Dedifferentiated amniotic fluid mesenchymal stem cell (primary cell): ENCODE measurements at regions not wholly inside any gene's neighbourhood (a gene's known extent, or its start where the extent isn't known, plus 50 kb on each side); places are given as distances from the start of the nearest gene placed in this dataset.
"Not testable (repeated sequence)": the region's sequence is repeated elsewhere in the genome, so short reads cannot be mapped to it uniquely, and the experiment has no call there.

Experiments used
- DNase-seq: peaks from one replicate; pipeline ENCODE4 v3.0.0-alpha.2; 2016; ENCODE audit errors: extremely low spot score

- no peak for DNase-seq
Measured at GRCh38 chr6:71720705-71721104, 165.6 kb upstream of the RIMS1 start.

GRCh38 chr6:71721642-71722041 lies 164.7 kb upstream of the RIMS1 start:
- no peak for DNase-seq

- no peak for DNase-seq
Measured at GRCh38 chr6:71722736-71723135, 163.6 kb upstream of the RIMS1 start.

GRCh38 chr6:71724456-71725125 lies 161.8 kb upstream of the RIMS1 start:
- no peak for DNase-seq

GRCh38 chr6:71725126-71725470 lies 161.3 kb upstream of the RIMS1 start:
- DNase-seq, result no peak

GRCh38 chr6:71726121-71726520 lies 160.2 kb upstream of the RIMS1 start:
- DNase-seq, result no peak

GRCh38 chr6:71727632-71728294 lies 158.6 kb upstream of the RIMS1 start:
- DNase-seq, result no peak

GRCh38 chr6:71730284-71730683 lies 156.1 kb upstream of the RIMS1 start:
- DNase-seq, result no peak

GRCh38 chr6:71733970-71734899 lies 152.1 kb upstream of the RIMS1 start:
- DNase-seq, result no peak

GRCh38 chr6:71737953-71738352 lies 148.4 kb upstream of the RIMS1 start:
- no peak for DNase-seq

- no peak for DNase-seq
Measured at GRCh38 chr6:71745525-71745924, 140.8 kb upstream of the RIMS1 start.

GRCh38 chr6:71766146-71766760 lies 120.1 kb upstream of the RIMS1 start:
- DNase-seq, result no peak

- no peak for DNase-seq
Measured at GRCh38 chr6:71766796-71767195, 119.6 kb upstream of the RIMS1 start.

- DNase-seq, result no peak
Measured at GRCh38 chr6:71768356-71768755, 118.0 kb upstream of the RIMS1 start.

GRCh38 chr6:71808865-71809264 lies 77.5 kb upstream of the RIMS1 start:
- DNase-seq, result no peak

- no peak for DNase-seq
Measured at GRCh38 chr6:71810880-71811279, 75.5 kb upstream of the RIMS1 start.

GRCh38 chr6:71822625-71823024 lies 63.7 kb upstream of the RIMS1 start:
- no peak for DNase-seq

- DNase-seq, result not testable (repeated sequence)
Measured at GRCh38 chr6:71832110-71832764, 54.1 kb upstream of the RIMS1 start.
